ENCODE measurements at regions not wholly inside any gene's neighbourhood (a gene's known extent, or its start where the extent isn't known, plus 50 kb on each side); places are given as distances from the start of the nearest gene placed in this dataset.

- DNase-seq (ENCODE audit: extremely low read depth, low read depth), result no peak
- TF ChIP-seq, protein P1, sequence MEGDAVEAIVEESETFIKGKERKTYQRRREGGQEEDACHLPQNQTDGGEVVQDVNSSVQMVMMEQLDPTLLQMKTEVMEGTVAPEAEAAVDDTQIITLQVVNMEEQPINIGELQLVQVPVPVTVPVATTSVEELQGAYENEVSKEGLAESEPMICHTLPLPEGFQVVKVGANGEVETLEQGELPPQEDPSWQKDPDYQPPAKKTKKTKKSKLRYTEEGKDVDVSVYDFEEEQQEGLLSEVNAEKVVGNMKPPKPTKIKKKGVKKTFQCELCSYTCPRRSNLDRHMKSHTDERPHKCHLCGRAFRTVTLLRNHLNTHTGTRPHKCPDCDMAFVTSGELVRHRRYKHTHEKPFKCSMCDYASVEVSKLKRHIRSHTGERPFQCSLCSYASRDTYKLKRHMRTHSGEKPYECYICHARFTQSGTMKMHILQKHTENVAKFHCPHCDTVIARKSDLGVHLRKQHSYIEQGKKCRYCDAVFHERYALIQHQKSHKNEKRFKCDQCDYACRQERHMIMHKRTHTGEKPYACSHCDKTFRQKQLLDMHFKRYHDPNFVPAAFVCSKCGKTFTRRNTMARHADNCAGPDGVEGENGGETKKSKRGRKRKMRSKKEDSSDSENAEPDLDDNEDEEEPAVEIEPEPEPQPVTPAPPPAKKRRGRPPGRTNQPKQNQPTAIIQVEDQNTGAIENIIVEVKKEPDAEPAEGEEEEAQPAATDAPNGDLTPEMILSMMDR (IDR thresholded peaks at IDR 0.05; ENCODE audit: low read depth, low read length), result no peak
Observed at GRCh38 chr2:12407160-12407559, 309.6 kb upstream of the TRIB2 start.

DNA sequence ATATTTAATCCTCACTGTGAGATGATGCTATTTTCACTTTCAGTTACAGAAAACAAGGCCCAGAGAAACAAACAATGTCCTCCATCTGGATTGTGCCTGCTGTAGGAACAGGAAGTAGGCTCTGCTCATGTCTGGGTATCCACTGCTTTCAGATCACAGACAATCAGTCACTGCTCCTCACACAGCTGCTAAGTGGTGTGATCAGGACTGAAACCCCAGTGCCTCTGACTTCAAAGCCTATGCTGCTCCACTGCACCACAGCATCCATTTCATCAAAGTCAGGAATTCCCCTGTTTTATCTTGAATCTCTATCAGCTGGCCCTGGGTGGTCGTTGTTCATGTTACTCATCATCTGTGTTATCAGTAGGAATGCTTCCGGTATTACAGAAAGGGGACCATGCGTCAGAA, 303.8 kb upstream of the TRIB2 start:
- DNase-seq (ENCODE audit: extremely low read depth, low read depth), result no peak
- TF ChIP-seq, protein P1 (IDR thresholded peaks at IDR 0.05; ENCODE audit: low read depth, low read length), result no peak

- no peak for DNase-seq (ENCODE audit: extremely low read depth, low read depth)
- TF ChIP-seq, protein P1 (IDR thresholded peaks at IDR 0.05; ENCODE audit: low read depth, low read length), result no peak
Observed at GRCh38 chr2:12415536-12415935, 301.2 kb upstream of the TRIB2 start.

GRCh38 chr2:12416600-12416999, 300.1 kb upstream of the TRIB2 start:
- TF ChIP-seq, protein P1 (IDR thresholded peaks at IDR 0.05; ENCODE audit: low read depth, low read length), result peak; percentile 80
- DNase-seq (ENCODE audit: extremely low read depth, low read depth), result peak; percentile 52

DNA sequence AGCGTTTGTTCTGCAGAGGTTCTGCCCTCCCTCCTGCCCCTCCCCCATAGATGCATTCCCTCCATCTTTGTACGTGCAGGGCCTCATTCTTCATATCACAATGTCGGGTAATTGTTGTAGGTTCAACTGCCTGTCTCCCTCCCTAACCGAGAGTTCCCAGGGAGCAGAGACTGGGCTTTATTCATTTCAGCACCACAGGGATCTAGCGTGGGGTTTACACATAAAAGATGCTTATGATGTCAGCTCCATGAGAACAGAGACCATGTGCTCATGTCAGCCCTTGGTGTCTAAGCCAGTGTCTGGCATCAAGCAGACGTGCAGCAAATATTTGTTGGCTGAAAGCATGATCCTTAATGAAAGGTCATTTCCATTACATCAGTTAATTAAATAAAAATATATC, 298.9 kb upstream of the TRIB2 start:
- TF ChIP-seq, protein P1 (IDR thresholded peaks at IDR 0.05; ENCODE audit: low read depth, low read length), result no peak
- DNase-seq (ENCODE audit: extremely low read depth, low read depth), result no peak

GRCh38 chr2:12419803-12420202, 296.9 kb upstream of the TRIB2 start:
- TF ChIP-seq, protein P1 (IDR thresholded peaks at IDR 0.05; ENCODE audit: low read depth, low read length), result no peak
- no peak for DNase-seq (ENCODE audit: extremely low read depth, low read depth)

DNA sequence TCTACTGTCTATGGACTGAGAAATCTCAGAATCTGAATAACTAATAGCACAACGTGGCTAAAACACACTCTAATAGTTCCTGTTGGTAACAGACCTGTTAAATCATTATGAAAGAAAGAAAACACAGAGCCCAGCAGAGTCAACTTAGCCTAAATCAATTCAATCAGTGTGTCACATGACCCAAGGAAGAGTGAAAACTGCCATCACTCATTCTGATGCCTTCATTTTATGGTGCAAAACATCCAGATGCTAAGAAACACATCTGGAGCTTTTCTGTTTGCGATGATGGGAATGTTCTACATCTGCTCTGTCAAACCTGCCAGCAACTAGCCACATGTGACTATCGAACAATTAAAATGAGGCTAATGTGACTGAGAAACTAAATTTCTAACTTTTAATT, 295.7 kb upstream of the TRIB2 start:
- TF ChIP-seq, protein P1 (IDR thresholded peaks at IDR 0.05; ENCODE audit: low read depth, low read length), result no peak
- DNase-seq (ENCODE audit: extremely low read depth, low read depth), result no peak

Data from AG09319 (cell line).